ENCODE measurements at regions not wholly inside any gene's neighbourhood (a gene's known extent, or its start where the extent isn't known, plus 50 kb on each side); places are given as distances from the start of the nearest gene placed in this dataset.

GRCh38 chr10:8919280-8919679, 864.8 kb downstream of the GATA3 start:
- no peak for TF ChIP-seq CEBPB (IDR thresholded peaks at IDR 0.05)
- no peak for TF ChIP-seq ZBTB7A (IDR thresholded peaks at IDR 0.05; ENCODE audit: low read depth)
- TF ChIP-seq TEAD4 (IDR thresholded peaks at IDR 0.05), result no peak
- TF ChIP-seq EP300 (IDR thresholded peaks at IDR 0.05; ENCODE audit: borderline replicate concordance), result no peak
- TF ChIP-seq FOXM1 (IDR thresholded peaks at IDR 0.05; ENCODE audit: borderline replicate concordance, low read depth), result no peak
- no peak for TF ChIP-seq EGR1 (IDR thresholded peaks at IDR 0.05)
